GM12878 (cell line): ENCODE measurements at regions not wholly inside any gene's neighbourhood (a gene's known extent, or its start where the extent isn't known, plus 50 kb on each side); places are given as distances from the start of the nearest gene placed in this dataset.

Source experiments
- ATAC-seq: fragments of 200-7000 bp; cut with Tn5 transposase; 3 replicates; pipeline ENCODE4 v1.9.1; 2020; ENCODE audit warnings: mild to moderate bottlenecking, moderate library complexity
- BruUV-seq: library from RNA; stranded (reverse); fragments of 400-500 nt; replicated peaks from 2 replicates; lab custom pipeline; 2021; lab: Mats Ljungman, UMichigan
- CTCF ChIA-PET: fragments of 300-600 bp; sonication (Branson Sonifier 250); formaldehyde crosslinking; extraction: SDS; loops from one replicate; lab custom pipeline; 2021; ENCODE audit warnings: inconsistent platforms; lab: Yijun Ruan, JAX
- POLR2A ChIA-PET: fragments of 350-600 bp; formaldehyde crosslinking; extraction: SDS; loops from one replicate; lab custom pipeline; 2021; ENCODE audit warnings: inconsistent platforms; lab: Charles Lee
- RAD21 ChIA-PET: fragments of 300-600 bp; sonication (Branson Sonifier 250); formaldehyde crosslinking; loops from one replicate; lab custom pipeline; 2023; ENCODE audit warnings: antibody characterized with exemption; ENCODE audit not compliant: unreplicated experiment; lab: Charles Lee
- SMC1A ChIA-PET: fragments of 300-600 bp; sonication (Branson Sonifier 250); formaldehyde crosslinking; loops from one replicate; lab custom pipeline; 2023; ENCODE audit not compliant: unreplicated experiment, uncharacterized antibody; lab: Charles Lee
- DNase-seq: peaks from one replicate; pipeline ENCODE4 v3.0.0-alpha.2; 2011; ENCODE audit warnings: low read depth, low spot score
- FAIRE-seq: peaks from 3 replicates; lab custom pipeline; 2011; peaks lifted over from hg19 to GRCh38; lab: Jason Lieb, UNC
- H2AFZ ChIP-seq: 2 replicates; pipeline ENCODE4 v1.6.0; 2011; ENCODE audit warnings: low read depth, low read length, control low read depth; ENCODE audit not compliant: control insufficient read depth
- H3K27ac ChIP-seq: 2 replicates; pipeline ENCODE4 v1.5.1; 2011; ENCODE audit warnings: control low read depth; ENCODE audit not compliant: control insufficient read depth, insufficient read depth
- H3K27me3 ChIP-seq, 2 experiments: replicated peaks in 1 of 2; 2 replicates each; pipeline versions ENCODE4 v1.6.0 to v1.6.1; 2011; ENCODE audit warnings: low read length in 1 of 2; ENCODE audit not compliant: control insufficient read depth in 2 of 2, insufficient read depth in 2 of 2
- H3K36me3 ChIP-seq, 2 experiments: 2 replicates each; pipeline ENCODE4 v1.5.1; 2011; ENCODE audit warnings: low read length in 1 of 2; ENCODE audit not compliant: control insufficient read depth in 2 of 2, insufficient read depth in 2 of 2
- H3K4me1 ChIP-seq: 2 replicates; pipeline ENCODE4 v1.6.1; 2011; ENCODE audit warnings: mild to moderate bottlenecking, low read length, moderate library complexity, mixed read lengths; ENCODE audit not compliant: control insufficient read depth, insufficient read depth
- H3K4me2 ChIP-seq: 2 replicates; pipeline ENCODE4 v1.6.0; 2011; ENCODE audit warnings: control low read depth; ENCODE audit not compliant: control insufficient read depth, insufficient read depth
- H3K4me3 ChIP-seq: fragments of 200-600 bp; sonication (generic); 2 replicates; pipeline ENCODE4 v1.5.1; 2016
- H3K79me2 ChIP-seq: 2 replicates; pipeline ENCODE4 v1.6.0; 2011; ENCODE audit warnings: low read length; ENCODE audit not compliant: control insufficient read depth, insufficient read depth
- H3K9ac ChIP-seq: 2 replicates; pipeline ENCODE4 v1.8.0; 2011; ENCODE audit warnings: low read length, control low read depth, mixed read lengths; ENCODE audit not compliant: control insufficient read depth, insufficient read depth
- H3K9me3 ChIP-seq: replicated peaks from 3 replicates; pipeline ENCODE4 v1.5.1; 2011; ENCODE audit warnings: mild to moderate bottlenecking, low read length; ENCODE audit not compliant: control insufficient read depth, insufficient read depth
- H4K20me1 ChIP-seq: 2 replicates; pipeline ENCODE4 v1.6.0; 2011; ENCODE audit not compliant: control insufficient read depth, insufficient read depth
- CREB1 ChIP-seq: IDR thresholded peaks from 2 replicates; pipeline ENCODE4 v1.6.1; 2012; ENCODE audit warnings: low read depth, mild to moderate bottlenecking, inconsistent platforms
- EED ChIP-seq: sonication (generic); IDR thresholded peaks from 2 replicates; pipeline ENCODE4 v1.6.1; 2016; ENCODE audit warnings: antibody characterized with exemption, low read depth
- ETV6 ChIP-seq, 2 experiments: fragments of 450-650 bp in 1 of 2; IDR thresholded peaks in 1 of 2; conservative IDR thresholded peaks in 1 of 2; 2 replicates each; pipeline ENCODE4 v1.6.1; 2014; ENCODE audit warnings: antibody characterized with exemption in 1 of 2, borderline replicate concordance in 1 of 2, low read depth in 1 of 2, mild to moderate bottlenecking in 1 of 2, moderate library complexity in 1 of 2
- HCFC1 ChIP-seq: fragments of 150-350 bp; IDR thresholded peaks from 2 replicates; pipeline ENCODE4 v1.6.1; 2014; ENCODE audit warnings: low read length
- IKZF1 ChIP-seq: fragments of 450-650 bp; conservative IDR thresholded peaks from 2 replicates; pipeline ENCODE4 v1.6.1; 2017; ENCODE audit warnings: antibody characterized with exemption, mild to moderate bottlenecking
- IKZF2 ChIP-seq, 2 experiments: fragments of 450-650 bp; IDR thresholded peaks; 2 replicates each; pipeline ENCODE4 v1.6.1; 2017; ENCODE audit warnings: mild to moderate bottlenecking in 2 of 2, moderate library complexity in 2 of 2
- NFXL1 ChIP-seq: fragments of 450-650 bp; IDR thresholded peaks from 2 replicates; pipeline ENCODE4 v1.6.1; 2017; ENCODE audit warnings: antibody characterized with exemption, mild to moderate bottlenecking, borderline replicate concordance
- NR2C2 ChIP-seq: IDR thresholded peaks from 2 replicates; pipeline ENCODE4 v1.6.1; 2011; ENCODE audit warnings: borderline replicate concordance, low read depth; ENCODE audit not compliant: control insufficient read depth, insufficient read length
- RBBP5 ChIP-seq: fragments of 200-600 bp; sonication (generic); conservative IDR thresholded peaks from 2 replicates; pipeline ENCODE4 v1.6.1; 2016
- SMC3 ChIP-seq: IDR thresholded peaks from 2 replicates; pipeline ENCODE4 v1.6.1; 2011; ENCODE audit warnings: low read length, improper control_type of control experiment, borderline replicate concordance
- ZBED1 ChIP-seq: IDR thresholded peaks from 2 replicates; pipeline ENCODE4 v1.6.1; 2016; ENCODE audit warnings: borderline replicate concordance
- ZNF207 ChIP-seq: fragments of 450-650 bp; IDR thresholded peaks from 2 replicates; pipeline ENCODE4 v1.6.1; 2014; ENCODE audit warnings: antibody characterized with exemption, mild to moderate bottlenecking, borderline replicate concordance
- ZSCAN29 ChIP-seq: fragments of 450-650 bp; IDR thresholded peaks from 2 replicates; pipeline ENCODE4 v1.6.1; 2017; ENCODE audit warnings: mild to moderate bottlenecking, moderate library complexity
- WGBS: methylation state at CpG from one replicate; pipeline ENCODE4 v1.1.6; 2016; ENCODE audit warnings: low lambda C conversion rate; ENCODE audit not compliant: insufficient replicate concordance, insufficient coverage; ENCODE audit errors: missing lambda C conversion rate; 5-methylcytosine and 5-hydroxymethylcytosine counted together
- in situ Hi-C: fragments of 300-500 bp; cut with MboI; formaldehyde crosslinking; loops from 9 replicates; pipeline ENCODE4 v1.14.3; 2018; ENCODE audit warnings: mixed read lengths
- intact Hi-C: fragments of 100-400 bp; cut with micrococcal nuclease; formaldehyde crosslinking; loops from one replicate; pipeline ENCODE4 v1.14.2; 2022; ENCODE audit not compliant: unreplicated experiment
- TF ChIP-seq, protein P1 (sequence below): fragments of 450-650 bp; IDR thresholded peaks from 2 replicates; pipeline ENCODE4 v1.6.1; 2017; ENCODE audit warnings: mild to moderate bottlenecking, moderate library complexity
- TF ChIP-seq, protein P2 (sequence below): IDR thresholded peaks from 2 replicates; pipeline ENCODE4 v1.6.1; 2011; ENCODE audit warnings: low read depth, low read length, improper control_type of control experiment, borderline replicate concordance

DNA sequence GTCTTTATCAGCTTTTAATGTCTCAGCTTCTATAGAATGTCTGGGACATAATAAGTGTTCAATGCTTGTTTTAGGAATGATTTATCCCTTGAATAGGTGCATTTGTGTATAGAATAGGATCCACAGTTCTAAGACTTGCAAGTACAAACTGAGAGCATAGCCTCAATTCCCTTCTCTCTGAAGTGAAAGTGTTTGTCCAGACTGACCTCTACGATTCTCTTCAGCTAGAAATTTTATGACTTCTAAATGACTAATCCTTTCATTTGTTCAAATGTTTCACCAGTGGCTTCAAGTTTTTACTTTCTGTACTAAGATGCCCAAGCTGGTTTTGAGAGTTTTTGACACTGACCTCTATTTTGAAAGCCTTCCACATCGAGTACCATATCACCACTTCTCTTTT is 608.2 kb upstream of the ADGRL4 start:
- Histone ChIP-seq H3K4me2 (no peak overlapping the region), H3K9me3 (no peaks in the 10 kb centered on the region; the same call in 2 of the 3 replicates), H4K20me1 (no peaks in the 10 kb centered on the region), H3K4me1 (no peaks in the 10 kb centered on the region), H3K27me3 (no peaks in the 10 kb centered on the region), H3K4me3 (no peak overlapping the region), H3K9ac (no peak overlapping the region), H3K27ac (no peak overlapping the region), H2AFZ (no peak overlapping the region), H3K36me3 (no peaks in the 10 kb centered on the region), H3K79me2 (no peaks in the 10 kb centered on the region)
- SMC1A ChIA-PET = no interaction called here
- intact Hi-C loops = no loop called here
- DNase-seq (no peak), ATAC-seq (no peak), FAIRE-seq (no peak)
- CTCF ChIA-PET = no interaction called here
- TF ChIP-seq ZBED1 (no peak), HCFC1 (no peak), CREB1 (no peak), ZNF207 (no peak), IKZF2 (IDR thresholded peaks at IDR 0.05) (no peak), NR2C2 (no peak), ZSCAN29 (no peak), ETV6 (conservative IDR thresholded peaks at IDR 0.05 in 1 of 2, IDR thresholded peaks at IDR 0.05 in 1 of 2; ENCODE audit: borderline replicate concordance in 1 of 2, low read depth in 1 of 2) (no peak), RBBP5 (no peak), SMC3 (no peak), EED (no peak), NFXL1 (no peak), IKZF1 (no peak)
- TF ChIP-seq, protein P1, sequence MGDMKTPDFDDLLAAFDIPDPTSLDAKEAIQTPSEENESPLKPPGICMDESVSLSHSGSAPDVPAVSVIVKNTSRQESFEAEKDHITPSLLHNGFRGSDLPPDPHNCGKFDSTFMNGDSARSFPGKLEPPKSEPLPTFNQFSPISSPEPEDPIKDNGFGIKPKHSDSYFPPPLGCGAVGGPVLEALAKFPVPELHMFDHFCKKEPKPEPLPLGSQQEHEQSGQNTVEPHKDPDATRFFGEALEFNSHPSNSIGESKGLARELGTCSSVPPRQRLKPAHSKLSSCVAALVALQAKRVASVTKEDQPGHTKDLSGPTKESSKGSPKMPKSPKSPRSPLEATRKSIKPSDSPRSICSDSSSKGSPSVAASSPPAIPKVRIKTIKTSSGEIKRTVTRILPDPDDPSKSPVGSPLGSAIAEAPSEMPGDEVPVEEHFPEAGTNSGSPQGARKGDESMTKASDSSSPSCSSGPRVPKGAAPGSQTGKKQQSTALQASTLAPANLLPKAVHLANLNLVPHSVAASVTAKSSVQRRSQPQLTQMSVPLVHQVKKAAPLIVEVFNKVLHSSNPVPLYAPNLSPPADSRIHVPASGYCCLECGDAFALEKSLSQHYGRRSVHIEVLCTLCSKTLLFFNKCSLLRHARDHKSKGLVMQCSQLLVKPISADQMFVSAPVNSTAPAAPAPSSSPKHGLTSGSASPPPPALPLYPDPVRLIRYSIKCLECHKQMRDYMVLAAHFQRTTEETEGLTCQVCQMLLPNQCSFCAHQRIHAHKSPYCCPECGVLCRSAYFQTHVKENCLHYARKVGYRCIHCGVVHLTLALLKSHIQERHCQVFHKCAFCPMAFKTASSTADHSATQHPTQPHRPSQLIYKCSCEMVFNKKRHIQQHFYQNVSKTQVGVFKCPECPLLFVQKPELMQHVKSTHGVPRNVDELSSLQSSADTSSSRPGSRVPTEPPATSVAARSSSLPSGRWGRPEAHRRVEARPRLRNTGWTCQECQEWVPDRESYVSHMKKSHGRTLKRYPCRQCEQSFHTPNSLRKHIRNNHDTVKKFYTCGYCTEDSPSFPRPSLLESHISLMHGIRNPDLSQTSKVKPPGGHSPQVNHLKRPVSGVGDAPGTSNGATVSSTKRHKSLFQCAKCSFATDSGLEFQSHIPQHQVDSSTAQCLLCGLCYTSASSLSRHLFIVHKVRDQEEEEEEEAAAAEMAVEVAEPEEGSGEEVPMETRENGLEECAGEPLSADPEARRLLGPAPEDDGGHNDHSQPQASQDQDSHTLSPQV = no peak
- TF ChIP-seq, protein P2, sequence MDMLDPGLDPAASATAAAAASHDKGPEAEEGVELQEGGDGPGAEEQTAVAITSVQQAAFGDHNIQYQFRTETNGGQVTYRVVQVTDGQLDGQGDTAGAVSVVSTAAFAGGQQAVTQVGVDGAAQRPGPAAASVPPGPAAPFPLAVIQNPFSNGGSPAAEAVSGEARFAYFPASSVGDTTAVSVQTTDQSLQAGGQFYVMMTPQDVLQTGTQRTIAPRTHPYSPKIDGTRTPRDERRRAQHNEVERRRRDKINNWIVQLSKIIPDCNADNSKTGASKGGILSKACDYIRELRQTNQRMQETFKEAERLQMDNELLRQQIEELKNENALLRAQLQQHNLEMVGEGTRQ = no peak
- RAD21 ChIA-PET = no interaction called here
- POLR2A ChIA-PET = no interaction called here
- in situ Hi-C loops = no loop called here
- no TSS peak for BruUV-seq
- 7% methylated on average over 2 of the region's 2 CpGs for WGBS
